HG02884 (cell line): ENCODE measurements at regions not wholly inside any gene's neighbourhood (a gene's known extent, or its start where the extent isn't known, plus 50 kb on each side); places are given as distances from the start of the nearest gene placed in this dataset.
"Not testable (repeated sequence)": the region's sequence is repeated elsewhere in the genome, so short reads cannot be mapped to it uniquely, and the experiment has no call there.

Source experiments
- ATAC-seq: cut with Tn5 transposase; IDR thresholded peaks from one replicate; pipeline ENCODE4 v1.9.1; 2021; ENCODE audit warnings: mild to moderate bottlenecking, moderate library complexity; ENCODE audit not compliant: unreplicated experiment

DNA sequence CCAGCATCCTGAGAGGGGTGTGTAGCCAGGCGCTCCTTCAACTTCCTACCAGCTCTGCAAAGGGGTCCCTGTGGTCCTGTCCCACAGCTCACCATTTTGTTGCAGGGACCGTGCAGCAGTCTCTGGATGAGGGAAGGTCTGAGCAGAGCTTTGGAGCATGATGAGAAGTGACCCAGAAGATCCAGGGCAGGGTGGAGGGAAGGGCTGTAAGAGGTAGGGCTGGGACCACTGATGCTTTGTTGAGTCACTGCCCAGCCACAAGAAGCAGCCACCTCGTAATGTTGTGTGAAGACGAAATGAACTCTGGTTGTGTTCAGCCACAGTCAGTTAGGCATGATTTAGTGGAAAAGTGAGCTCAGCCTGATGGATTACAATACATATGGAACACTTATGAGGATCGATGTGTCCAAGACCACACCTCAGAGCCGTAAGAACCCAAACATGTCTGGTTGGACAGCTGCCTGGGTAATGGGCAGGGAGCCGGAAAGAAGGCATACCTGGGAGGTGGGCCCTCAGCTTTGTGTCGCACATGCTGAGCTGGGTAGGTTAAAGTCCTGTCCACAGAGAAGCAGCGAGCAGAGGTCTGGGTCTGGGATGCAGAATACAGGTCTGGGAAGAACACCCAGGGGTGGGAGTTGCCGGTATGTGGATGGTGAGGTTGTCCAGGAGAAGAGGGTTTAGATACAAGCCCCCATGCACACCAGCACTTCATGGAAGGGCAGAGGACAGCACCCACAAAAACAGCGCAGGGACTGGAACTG, 250.1 kb downstream of the GADD45G start:
- no peak for ATAC-seq

- not testable (repeated sequence) for ATAC-seq
Observed at GRCh38 chr9:89856296-89856695, 251.5 kb downstream of the GADD45G start.

GRCh38 chr9:89856950-89857349, 252.1 kb downstream of the GADD45G start:
- not testable (repeated sequence) for ATAC-seq

DNA sequence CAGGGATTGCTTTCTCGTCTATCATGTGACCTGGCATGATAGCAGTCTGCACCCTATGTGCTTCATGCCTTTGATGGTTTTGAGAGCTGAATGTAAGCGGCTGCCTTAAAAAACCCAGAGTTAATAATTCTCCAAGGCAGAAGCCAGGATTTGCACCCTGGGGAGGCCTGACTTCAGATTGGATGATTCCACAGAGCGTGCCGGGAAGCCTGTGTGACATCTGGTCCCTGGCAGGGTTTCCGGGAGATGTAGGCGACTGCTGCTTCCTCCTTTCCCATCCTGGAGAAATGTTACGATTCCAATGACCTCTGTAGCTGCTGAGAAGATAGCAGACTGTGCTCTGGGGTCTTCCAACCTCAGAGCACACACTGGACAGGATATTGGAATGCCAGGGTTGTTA, 255.0 kb downstream of the GADD45G start:
- not testable (repeated sequence) for ATAC-seq

DNA sequence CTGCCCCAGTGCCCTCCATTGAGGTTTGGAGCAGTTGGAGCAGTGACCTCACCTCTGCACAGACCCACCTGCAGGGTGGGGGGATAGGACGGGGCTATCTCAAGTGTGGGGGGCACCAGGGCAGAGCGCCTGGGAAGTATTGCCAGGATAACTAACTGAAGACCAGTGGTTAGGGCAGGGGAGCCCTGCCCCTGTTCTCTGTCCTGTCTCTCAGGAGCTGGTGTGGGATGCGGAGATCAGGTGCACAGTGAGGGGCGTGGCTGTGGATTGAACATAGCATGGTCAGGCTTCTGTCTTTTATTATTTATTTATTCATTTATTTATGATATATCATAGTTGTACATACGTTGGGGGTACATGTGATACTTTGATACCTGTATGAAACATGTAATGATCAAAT, 256.6 kb downstream of the GADD45G start:
- ATAC-seq: not testable (repeated sequence)

DNA sequence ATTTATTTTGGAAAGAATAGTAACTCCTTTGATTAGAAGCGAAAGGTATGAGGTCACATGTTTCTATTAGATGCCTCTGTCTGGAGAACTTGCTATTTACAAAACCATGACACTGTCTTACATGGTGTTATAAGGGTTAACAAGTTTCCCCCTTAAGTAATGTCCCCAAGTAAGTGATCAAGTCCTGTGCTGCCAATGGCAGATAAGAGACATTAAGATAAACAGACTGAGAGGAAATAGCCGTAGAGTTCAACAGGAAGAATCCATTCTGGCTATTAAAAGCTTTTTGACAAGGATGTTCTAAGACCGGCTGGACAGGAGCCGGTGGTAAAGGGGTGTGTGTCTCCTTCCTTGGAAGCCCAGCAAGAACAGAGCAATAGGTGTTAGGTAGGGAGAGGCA, 257.5 kb downstream of the GADD45G start:
- no peak for ATAC-seq

- no peak for ATAC-seq
Observed at GRCh38 chr9:89863141-89863540, 258.3 kb downstream of the GADD45G start.

DNA sequence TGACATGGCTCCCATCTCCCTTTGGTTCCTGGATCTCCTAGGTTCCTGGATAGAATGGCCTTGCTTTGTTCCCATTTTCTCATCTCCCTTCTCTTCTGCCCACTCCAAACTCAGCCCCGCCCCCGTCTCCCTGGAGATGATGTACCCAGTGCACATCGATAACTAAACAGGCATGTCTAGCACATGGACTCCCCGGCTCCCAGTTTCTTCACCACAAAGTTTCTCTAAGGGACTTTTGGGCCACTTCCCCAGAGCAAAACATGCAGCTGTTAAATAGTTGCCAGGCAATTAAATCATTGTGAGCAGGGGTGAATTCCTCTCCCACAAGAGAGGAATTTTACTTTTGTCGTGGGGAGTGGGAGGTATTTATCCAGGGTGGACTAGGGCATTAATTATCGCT, 259.0 kb downstream of the GADD45G start:
- no peak for ATAC-seq

- ATAC-seq: no peak
Observed at GRCh38 chr9:89864257-89864656, 259.4 kb downstream of the GADD45G start.

- ATAC-seq: no peak
Observed at GRCh38 chr9:89864731-89865130, 259.9 kb downstream of the GADD45G start.

DNA sequence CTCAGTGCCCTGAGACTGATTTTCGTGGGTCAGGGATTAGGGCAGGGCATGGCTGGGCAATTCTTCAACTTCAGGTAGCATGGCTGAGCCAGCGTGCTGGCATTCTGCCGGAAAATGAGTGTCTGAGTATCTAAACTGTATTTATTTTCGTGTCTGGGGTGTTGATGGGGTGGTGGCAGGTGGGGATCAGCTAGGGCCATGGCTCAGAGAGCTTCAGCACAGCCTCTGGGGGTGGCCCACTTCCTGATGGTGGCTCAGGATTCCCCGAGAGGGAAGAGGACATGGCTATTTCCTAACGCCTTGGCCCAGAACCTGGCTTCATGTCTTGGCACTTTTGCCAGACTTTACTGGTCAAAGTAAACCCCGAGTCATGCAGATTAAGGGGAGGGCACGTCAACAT, 260.5 kb downstream of the GADD45G start:
- ATAC-seq: no peak

DNA sequence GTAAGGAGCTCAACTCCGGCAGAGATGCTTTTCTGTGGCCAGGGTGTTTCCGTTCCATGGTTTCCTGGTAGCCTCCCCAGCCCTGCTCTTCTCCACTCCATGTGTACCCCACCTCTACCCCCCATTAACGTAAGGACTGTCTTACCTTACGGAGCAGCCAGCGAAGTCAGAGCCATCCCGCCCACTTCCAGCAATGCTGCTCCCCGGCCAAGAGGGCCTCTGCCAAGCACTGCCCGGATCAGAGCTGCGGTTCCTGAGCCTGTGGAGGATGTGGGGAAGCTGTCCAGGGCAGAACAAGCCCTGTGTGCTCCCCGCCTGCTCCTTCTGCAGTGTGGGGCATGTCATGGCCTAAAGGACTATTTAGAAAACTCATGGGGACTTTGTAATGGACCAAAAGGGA, 261.2 kb downstream of the GADD45G start:
- ATAC-seq: no peak

DNA sequence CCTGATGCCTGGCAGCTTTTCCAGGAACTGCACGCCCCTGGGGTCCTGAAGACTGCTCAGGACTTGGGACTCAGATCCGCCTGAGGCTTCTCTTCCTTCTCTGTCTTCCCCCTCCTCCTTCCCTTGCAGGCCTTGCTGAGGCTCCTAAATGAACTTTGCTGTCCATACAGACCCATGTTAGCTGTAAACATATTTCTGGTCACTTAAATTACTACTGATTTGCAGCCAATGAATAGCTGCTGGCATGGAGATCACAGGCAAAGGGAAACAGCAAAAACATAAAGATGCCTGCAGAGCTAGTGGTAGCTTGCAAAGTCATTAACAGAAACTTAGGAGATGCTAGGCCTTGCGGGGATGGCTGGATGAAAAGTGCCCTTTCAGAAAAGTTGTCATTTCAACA, 261.9 kb downstream of the GADD45G start:
- ATAC-seq: no peak

- no peak for ATAC-seq
Observed at GRCh38 chr9:89868100-89868499, 263.3 kb downstream of the GADD45G start.

GRCh38 chr9:89869793-89870580, 265.2 kb downstream of the GADD45G start:
- no peak for ATAC-seq

GRCh38 chr9:89871871-89872331, 267.1 kb downstream of the GADD45G start:
- ATAC-seq: no peak

DNA sequence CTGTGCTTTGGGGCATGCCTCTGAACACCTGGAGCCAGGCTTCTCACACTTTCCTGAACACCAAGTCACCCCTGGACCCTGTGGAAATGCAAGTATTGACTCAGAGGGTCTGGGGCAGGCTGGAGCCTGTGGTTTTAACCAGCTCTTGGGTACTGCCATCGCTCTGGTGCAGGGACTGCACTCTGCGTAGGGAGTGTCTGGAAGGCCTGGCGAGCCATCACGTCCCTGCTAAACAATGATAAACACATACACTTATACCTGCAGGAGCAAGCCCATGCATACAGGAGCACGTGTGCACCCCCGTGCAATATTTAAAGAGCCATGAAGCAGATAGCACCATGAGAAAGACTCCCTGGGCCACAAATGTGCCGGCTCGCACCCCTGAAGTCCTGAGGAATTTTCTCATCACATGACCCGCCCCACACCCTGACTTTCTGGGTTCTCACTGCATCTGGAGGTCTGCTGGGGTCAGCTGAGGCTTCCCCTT, 267.7 kb downstream of the GADD45G start:
- ATAC-seq: no peak

GRCh38 chr9:89872913-89873707, 268.3 kb downstream of the GADD45G start:
- no peak for ATAC-seq

DNA sequence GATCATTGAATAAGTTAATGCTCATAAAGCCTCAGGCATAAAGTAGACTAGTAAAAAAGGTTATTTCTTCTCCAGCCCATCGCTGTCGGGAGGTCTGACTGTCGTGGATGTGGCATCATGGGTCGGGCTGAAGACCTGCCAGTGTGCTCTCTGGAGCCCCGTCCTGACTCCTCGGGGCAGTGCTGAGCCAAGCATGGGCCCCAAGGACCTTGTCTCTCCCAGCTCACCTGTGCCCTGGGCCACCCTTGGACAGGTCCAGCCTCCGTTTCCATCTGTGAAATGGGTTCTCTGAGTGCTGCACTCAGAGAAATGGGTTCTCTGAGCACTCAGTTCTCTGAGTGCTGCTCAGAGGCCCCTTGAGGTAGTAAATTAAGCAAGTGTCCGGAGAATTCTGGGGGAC, 269.0 kb downstream of the GADD45G start:
- ATAC-seq: no peak

DNA sequence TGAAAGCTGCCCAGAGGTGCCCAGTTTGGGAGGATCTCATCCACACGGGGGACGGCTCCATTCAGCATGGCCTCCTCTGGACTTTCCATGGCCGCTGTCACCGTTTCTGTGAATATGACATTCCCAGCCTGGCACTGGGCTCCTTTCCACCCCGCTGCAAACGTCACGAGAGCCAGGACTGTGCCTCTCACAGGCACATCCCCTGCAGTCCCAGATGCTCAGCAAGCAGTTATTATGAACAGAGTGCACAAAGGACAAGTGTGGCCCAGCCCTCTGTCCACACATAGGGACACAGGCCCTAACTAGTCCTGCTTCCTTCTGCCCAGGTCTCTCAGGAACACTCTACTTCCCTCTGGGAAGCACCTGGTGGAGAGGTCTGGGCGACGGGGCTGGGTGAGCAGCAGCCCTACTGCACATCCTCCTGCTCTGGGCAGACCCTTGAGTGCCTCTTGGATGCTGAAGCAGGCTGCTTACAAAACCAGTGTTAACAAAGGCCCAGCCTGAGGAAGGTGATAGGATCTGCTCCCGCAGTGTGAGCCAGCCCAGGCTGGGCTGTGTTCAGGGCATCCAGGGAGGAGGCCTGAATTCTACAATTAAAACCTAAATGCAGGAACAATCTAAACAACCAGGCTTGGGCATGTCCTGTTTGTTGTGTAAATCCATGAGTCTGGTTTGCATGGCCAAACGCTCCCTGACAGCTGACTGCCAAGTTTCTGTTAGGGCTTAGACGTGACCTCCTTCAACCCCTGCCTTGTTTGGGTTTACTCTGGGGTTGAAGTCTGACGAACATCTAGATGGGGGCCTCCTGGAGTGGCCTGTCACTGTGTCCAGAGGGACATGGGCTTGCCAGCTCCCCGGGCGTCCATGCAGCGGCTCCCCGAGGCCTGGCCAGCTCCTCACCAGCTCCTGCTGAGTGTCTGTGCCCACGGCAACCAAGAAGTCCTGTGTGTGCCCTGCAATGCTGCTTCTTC, 269.8 kb downstream of the GADD45G start:
- ATAC-seq: no peak
